AG04449 (cell line): ENCODE measurements at regions not wholly inside any gene's neighbourhood (a gene's known extent, or its start where the extent isn't known, plus 50 kb on each side); places are given as distances from the start of the nearest gene placed in this dataset.

Experiments
- CTCF ChIA-PET: fragments of 350-600 bp; formaldehyde crosslinking; extraction: SDS; loops from one replicate; lab custom pipeline; 2021; ENCODE audit warnings: antibody characterized with exemption; lab: Yijun Ruan, JAX
- POLR2A ChIA-PET: fragments of 400-600, 350-600 bp; formaldehyde crosslinking; extraction: SDS; loops from one replicate; lab custom pipeline; 2020; ENCODE audit warnings: antibody characterized with exemption, inconsistent platforms; lab: Yijun Ruan, JAX
- DNase-seq: peaks from one replicate; pipeline ENCODE4 v3.0.0-alpha.2; 2010; ENCODE audit warnings: low read depth, low spot score
- H3K4me3 ChIP-seq: 2 replicates; pipeline ENCODE4 v1.5.1; 2011; ENCODE audit warnings: low read depth, mild to moderate bottlenecking, control low read depth, low read length
- CTCF ChIP-seq: IDR thresholded peaks from one replicate; pipeline ENCODE4 v1.5.1; 2011; ENCODE audit warnings: mild to moderate bottlenecking, moderate library complexity, low read length, control low read depth, inconsistent platforms; ENCODE audit not compliant: insufficient read depth; ENCODE audit errors: missing control alignments

GRCh38 chr11:30653606-30654005 lies 67.5 kb upstream of the MPPED2 start:
- POLR2A ChIA-PET, result no interaction called here
- no peak for DNase-seq
- no peak overlapping the region for H3K4me3 ChIP-seq
- TF ChIP-seq CTCF, result no peak
- CTCF ChIA-PET, result no interaction called here

GRCh38 chr11:30652801-30653200 lies 66.6 kb upstream of the MPPED2 start:
- no peak for DNase-seq
- POLR2A ChIA-PET, result no interaction called here
- no peak for TF ChIP-seq CTCF
- H3K4me3 ChIP-seq, result no peak overlapping the region
- CTCF ChIA-PET, result no interaction called here

GRCh38 chr11:30650266-30650665 lies 64.1 kb upstream of the MPPED2 start:
- CTCF ChIA-PET, result no interaction called here
- DNase-seq, result no peak
- POLR2A ChIA-PET, result no interaction called here
- H3K4me3 ChIP-seq, result no peak overlapping the region
- no peak for TF ChIP-seq CTCF
